H1 (cell line): ENCODE measurements at regions not wholly inside any gene's neighbourhood (a gene's known extent, or its start where the extent isn't known, plus 50 kb on each side); places are given as distances from the start of the nearest gene placed in this dataset.

Experiments
- CTCF ChIA-PET: fragments of 300-600 bp; sonication (Branson Sonifier 250); formaldehyde crosslinking; loops from one replicate; lab custom pipeline; 2021; ENCODE audit not compliant: partially characterized antibody; lab: Charles Lee
- POLR2A ChIA-PET: fragments of 300-600 bp; sonication (Branson Sonifier 250); formaldehyde crosslinking; loops from one replicate; lab custom pipeline; 2021; ENCODE audit warnings: inconsistent platforms; ENCODE audit not compliant: partially characterized antibody; lab: Charles Lee
- DNase-seq, 2 experiments: peaks; one replicate each; pipeline versions ENCODE4 v3.0.0 to v3.0.0-alpha.2; 2010 to 2022; ENCODE audit warnings: low spot score in 2 of 2, low read depth in 1 of 2, mixed read lengths in 1 of 2
- FAIRE-seq: peaks from 2 replicates; lab custom pipeline; 2011; peaks lifted over from hg19 to GRCh38; lab: Jason Lieb, UNC
- H2AFZ ChIP-seq: 2 replicates; pipeline ENCODE4 v1.8.1; 2012; ENCODE audit warnings: low read length, inconsistent platforms
- H2AK5ac ChIP-seq: 2 replicates; pipeline ENCODE4 v1.6.1; 2013; ENCODE audit warnings: low read depth, low read length
- H2BK120ac ChIP-seq: replicated peaks from 2 replicates; pipeline ENCODE3; 2013; ENCODE audit warnings: low read depth, low read length, inconsistent platforms
- H2BK12ac ChIP-seq: 2 replicates; pipeline ENCODE4 v1.6.1; 2013; ENCODE audit warnings: low read depth, low read length
- H2BK15ac ChIP-seq: 2 replicates; pipeline ENCODE4 v1.6.1; 2013; ENCODE audit warnings: low read length
- H2BK20ac ChIP-seq: 2 replicates; pipeline ENCODE4 v1.6.1; 2013; ENCODE audit warnings: low read length
- H2BK5ac ChIP-seq: 2 replicates; pipeline ENCODE4 v1.6.1; 2013; ENCODE audit warnings: low read depth, low read length
- H3K14ac ChIP-seq: 2 replicates; pipeline ENCODE4 v1.6.1; 2013; ENCODE audit warnings: inconsistent platforms; ENCODE audit not compliant: insufficient read length
- H3K18ac ChIP-seq: 2 replicates; pipeline ENCODE4 v1.6.1; 2013; ENCODE audit warnings: low read length; ENCODE audit errors: extremely low read depth
- H3K23ac ChIP-seq: 2 replicates; pipeline ENCODE4 v1.6.1; 2013; ENCODE audit warnings: inconsistent platforms; ENCODE audit not compliant: insufficient read length
- H3K23me2 ChIP-seq: 2 replicates; pipeline ENCODE4 v1.6.1; 2013; ENCODE audit warnings: low read depth, low read length
- H3K27ac ChIP-seq: 2 replicates; pipeline ENCODE4 v1.6.1; 2011; ENCODE audit warnings: low read depth, low read length, inconsistent platforms
- H3K27me3 ChIP-seq, 4 experiments: replicated peaks in 1 of 4; 1 replicate in 1 of 4; 2 replicates in 3 of 4; pipeline versions ENCODE4 v1.6.1 to v1.8.1; 2011 to 2013; ENCODE audit warnings: low read length in 3 of 4, mild to moderate bottlenecking in 3 of 4, inconsistent platforms in 2 of 4, mixed read lengths in 2 of 4, moderate library complexity in 1 of 4; ENCODE audit not compliant: control insufficient read depth in 3 of 4, insufficient read depth in 3 of 4; ENCODE audit errors: extremely low read depth in 1 of 4
- H3K36me3 ChIP-seq, 4 experiments: 2 replicates each; pipeline versions ENCODE4 v1.6.1 to v1.8.1; 2011 to 2013; ENCODE audit warnings: mild to moderate bottlenecking in 4 of 4, low read length in 3 of 4, moderate library complexity in 2 of 4, control low read depth in 1 of 4, inconsistent platforms in 1 of 4; ENCODE audit not compliant: insufficient read depth in 4 of 4, control insufficient read depth in 2 of 4
- H3K4ac ChIP-seq: replicated peaks from 2 replicates; pipeline ENCODE3; 2013; ENCODE audit warnings: low read length, low read depth, mixed read lengths, inconsistent platforms; ENCODE audit not compliant: insufficient read length
- H3K4me1 ChIP-seq, 4 experiments: replicated peaks in 1 of 4; 1 replicate in 1 of 4; 2 replicates in 3 of 4; pipeline versions ENCODE4 v1.6.1 to v1.8.1; 2011 to 2013; ENCODE audit warnings: low read length in 3 of 4, inconsistent platforms in 2 of 4, mixed read lengths in 1 of 4; ENCODE audit not compliant: insufficient read depth in 4 of 4, control insufficient read depth in 3 of 4
- H3K4me2 ChIP-seq, 2 experiments: 2 replicates each; pipeline versions ENCODE4 v1.6.1 to v1.8.1; 2011 to 2013; ENCODE audit warnings: low read depth in 2 of 2, low read length in 2 of 2, control low read depth in 1 of 2, inconsistent platforms in 1 of 2, mild to moderate bottlenecking in 1 of 2; ENCODE audit not compliant: insufficient read depth in 1 of 2
- H3K4me3 ChIP-seq, 4 experiments: fragments of 200-600, 300-600 bp in 1 of 4; sonication (generic), shearing (Covaris generic), sonication (Bioruptor Twin) in 1 of 4; 2 replicates each; pipeline versions ENCODE4 v1.5.1 to v1.8.1; 2011 to 2016; ENCODE audit warnings: low read length in 4 of 4, low read depth in 3 of 4, control low read depth in 2 of 4, inconsistent platforms in 2 of 4, mild to moderate bottlenecking in 2 of 4, mixed read lengths in 1 of 4, moderate library complexity in 1 of 4; ENCODE audit not compliant: insufficient read depth in 2 of 4; ENCODE audit errors: extremely low read depth in 1 of 4
- H3K56ac ChIP-seq: replicated peaks from 2 replicates; pipeline ENCODE3; 2013; ENCODE audit warnings: low read depth, mild to moderate bottlenecking, mixed read lengths, low read length, inconsistent platforms; ENCODE audit not compliant: insufficient read length
- H3K79me1 ChIP-seq: 2 replicates; pipeline ENCODE4 v1.6.1; 2013; ENCODE audit warnings: low read depth, low read length, control low read depth
- H3K79me2 ChIP-seq, 2 experiments: 2 replicates each; pipeline versions ENCODE4 v1.6.1 to v1.8.1; 2012 to 2013; ENCODE audit warnings: low read length in 2 of 2, mild to moderate bottlenecking in 2 of 2, inconsistent platforms in 1 of 2; ENCODE audit not compliant: insufficient read depth in 2 of 2, control insufficient read depth in 1 of 2
- H3K9ac ChIP-seq, 4 experiments: replicated peaks in 1 of 4; 1 replicate in 1 of 4; 2 replicates in 3 of 4; pipeline versions ENCODE4 v1.6.1 to v1.8.1; 2011 to 2013; ENCODE audit warnings: low read depth in 3 of 4, low read length in 3 of 4, control low read depth in 2 of 4, mild to moderate bottlenecking in 2 of 4, moderate library complexity in 2 of 4, inconsistent platforms in 1 of 4; ENCODE audit errors: extremely low read depth in 1 of 4
- H3K9me3 ChIP-seq, 2 experiments: 2 replicates each; pipeline versions ENCODE4 v1.6.1 to v1.8.1; 2012 to 2013; ENCODE audit warnings: mild to moderate bottlenecking in 2 of 2, moderate library complexity in 2 of 2, control low read depth in 1 of 2, inconsistent platforms in 1 of 2, low read depth in 1 of 2, low read length in 1 of 2, mixed read lengths in 1 of 2; ENCODE audit not compliant: insufficient read depth in 2 of 2
- H4K20me1 ChIP-seq, 2 experiments: replicated peaks in 1 of 2; 2 replicates each; pipeline versions ENCODE3 to v1.8.1; 2011 to 2013; ENCODE audit warnings: inconsistent platforms in 2 of 2, low read length in 2 of 2, mild to moderate bottlenecking in 1 of 2; ENCODE audit not compliant: insufficient read depth in 2 of 2, control insufficient read depth in 1 of 2
- H4K5ac ChIP-seq: 2 replicates; pipeline ENCODE4 v1.6.1; 2013; ENCODE audit warnings: low read length, low read depth, mixed read lengths, inconsistent platforms; ENCODE audit not compliant: insufficient read length
- H4K8ac ChIP-seq: 2 replicates; pipeline ENCODE4 v1.8.0; 2013; ENCODE audit warnings: mild to moderate bottlenecking, moderate library complexity, low read length, inconsistent platforms; ENCODE audit not compliant: insufficient read depth; ENCODE audit errors: extremely low read depth
- H4K91ac ChIP-seq: replicated peaks from 2 replicates; pipeline ENCODE3; 2013; ENCODE audit warnings: low read length, mixed read lengths, inconsistent platforms; ENCODE audit not compliant: insufficient read length
- GABPA ChIP-seq: IDR thresholded peaks from 2 replicates; pipeline ENCODE4 v1.6.1; 2011; ENCODE audit warnings: mild to moderate bottlenecking, low read length, moderate library complexity, borderline replicate concordance; ENCODE audit not compliant: insufficient read depth
- WGBS, 2 experiments: shearing (Covaris generic) in 1 of 2; methylation state at CpG; one replicate each; pipeline versions ENCODE4 v1.1.6 to v1.1.7; 2013 to 2015; ENCODE audit warnings: low lambda C conversion rate in 2 of 2, mixed read lengths in 2 of 2, inconsistent platforms in 1 of 2, low coverage in 1 of 2, missing lambda C conversion rate in 1 of 2; ENCODE audit not compliant: insufficient replicate concordance in 2 of 2, insufficient coverage in 1 of 2, insufficient read length in 1 of 2; ENCODE audit errors: extremely low coverage in 1 of 2, missing lambda C conversion rate in 1 of 2; 5-methylcytosine and 5-hydroxymethylcytosine counted together

GRCh38 chr14:44422699-44423098, 84.4 kb downstream of the FSCB start:
- H3K56ac ChIP-seq, result no peak overlapping the region
- no peak overlapping the region for H4K91ac ChIP-seq
- no peak overlapping the region for H4K5ac ChIP-seq
- H2AK5ac ChIP-seq, result no peak overlapping the region
- POLR2A ChIA-PET, result no interaction called here
- no peak overlapping the region for H2BK15ac ChIP-seq
- no peak overlapping the region for H3K27ac ChIP-seq
- H3K4me1 ChIP-seq, result no peaks in the 10 kb centered on the region
- H2AFZ ChIP-seq, result no peak overlapping the region
- no peak for TF ChIP-seq GABPA
- H3K79me1 ChIP-seq, result no peaks in the 10 kb centered on the region
- no peak overlapping the region for H3K4me2 ChIP-seq
- H3K79me2 ChIP-seq, result no peaks in the 10 kb centered on the region
- H3K9ac ChIP-seq, result no peak overlapping the region
- no peak for FAIRE-seq
- H2BK20ac ChIP-seq, result no peak overlapping the region
- CTCF ChIA-PET, result no interaction called here
- no peak overlapping the region for H2BK12ac ChIP-seq
- H3K23ac ChIP-seq, result no peak overlapping the region
- whole genome bisulfite sequencing, 2 experiments, result 92% methylated on average over 4 of the region's 4 CpGs; no CpG with 5 or more reads in 1 of the 2 experiments
- no peak overlapping the region for H3K4me3 ChIP-seq
- H3K4ac ChIP-seq, result no peak overlapping the region
- no peak overlapping the region for H2BK120ac ChIP-seq
- H3K18ac ChIP-seq, result no peak overlapping the region
- H4K20me1 ChIP-seq, result no peaks in the 10 kb centered on the region
- H3K27me3 ChIP-seq, result no peaks in the 10 kb centered on the region
- no peaks in the 10 kb centered on the region for H3K36me3 ChIP-seq
- H3K23me2 ChIP-seq, result no peaks in the 10 kb centered on the region
- no peaks in the 10 kb centered on the region for H3K9me3 ChIP-seq
- H2BK5ac ChIP-seq, result no peak overlapping the region
- DNase-seq, result no peak
- H4K8ac ChIP-seq, result no peak overlapping the region
- no peak overlapping the region for H3K14ac ChIP-seq
